ENCODE measurements at regions not wholly inside any gene's neighbourhood (a gene's known extent, or its start where the extent isn't known, plus 50 kb on each side); places are given as distances from the start of the nearest gene placed in this dataset.

- Histone ChIP-seq H3K4me2 (ENCODE audit: insufficient read depth, insufficient read length, low read length) (no peak overlapping the region), H3K4me1 (ENCODE audit: insufficient read depth, low read length) (peaks cover 2% of the 10 kb centered on the region), H3K56ac (ENCODE audit: insufficient read length, low read depth, low read length) (no peak overlapping the region), H3K9me3 (ENCODE audit: control insufficient read depth, low read depth, low read length) (no peaks in the 10 kb centered on the region), H3K4ac (ENCODE audit: low read depth, low read length) (no peak overlapping the region), H3K14ac (ENCODE audit: insufficient read depth, low read length) (no peak overlapping the region), H2BK5ac (ENCODE audit: insufficient read length, low read length) (no peak overlapping the region), H2BK120ac (ENCODE audit: low read depth, low read length, poor library complexity, severe bottlenecking) (no peak overlapping the region), H3K9ac (ENCODE audit: extremely low read depth, insufficient read length, low read length) (no peak overlapping the region), H3K27ac (ENCODE audit: insufficient read length, low read depth, low read length) (no peak overlapping the region), H2BK12ac (ENCODE audit: insufficient read length, low read depth, low read length) (no peak overlapping the region), H4K20me1 (ENCODE audit: control insufficient read depth, insufficient read depth, insufficient read length) (no peaks in the 10 kb centered on the region), H3K79me2 (ENCODE audit: insufficient read depth, low read length) (no peaks in the 10 kb centered on the region), H2AFZ (ENCODE audit: low read length) (no peak overlapping the region), H2BK15ac (ENCODE audit: low read depth, low read length) (no peak overlapping the region), H3K23ac (ENCODE audit: insufficient read length, low read depth, low read length) (no peak overlapping the region), H3K23me2 (ENCODE audit: insufficient read length, low read depth, low read length, poor library complexity, severe bottlenecking) (no peaks in the 10 kb centered on the region), H3K27me3 (ENCODE audit: insufficient read depth, low read length) (no peaks in the 10 kb centered on the region), H2BK20ac (ENCODE audit: low read depth, low read length, poor library complexity, severe bottlenecking) (no peak overlapping the region), H3K18ac (ENCODE audit: insufficient read length, low read depth, low read length) (no peak overlapping the region), H2AK5ac (ENCODE audit: insufficient read length, low read length) (no peak overlapping the region), H3K79me1 (ENCODE audit: insufficient read depth, low read depth, low read length, poor library complexity, severe bottlenecking) (no peaks in the 10 kb centered on the region), H4K5ac (ENCODE audit: insufficient read length, low read depth, low read length) (no peak overlapping the region), H3T11ph (ENCODE audit: low read length) (no peak overlapping the region), H4K8ac (replicated peaks; ENCODE audit: insufficient read length, low read depth, low read length) (no peak overlapping the region), H4K91ac (ENCODE audit: insufficient read length, low read depth, low read length) (no peak overlapping the region)
- Mint-ChIP-seq H3K36me3 (ENCODE audit: insufficient read depth in 1 of 3, low read depth in 3 of 3) (peaks cover 0 to 3% (median 0%) of the 10 kb centered on the region in 3 experiments; a peak in 1 of 7 replicates), H3K27ac (peak overlapping the region; percentile 18 to 78 (median 47); a peak in 2 of 7 replicates), H3K4me3 (peak overlapping the region in 1 of 2 experiments; percentile 57; a peak in 2 of 5 replicates), H3K9me3 (no peaks in the 10 kb centered on the region; a peak in 3 of 5 replicates), H3K4me1 (peaks cover 41 to 59% of the 10 kb centered on the region in 2 experiments), H3K27me3 (ENCODE audit: low read depth) (no peaks in the 10 kb centered on the region; the same call in 1 of the 2 replicates)
- no peak for TF ChIP-seq CTCF (conservative IDR thresholded peaks at IDR 0.05)
- no CpG with 5 or more reads among the region's 8 CpGs for WGBS (ENCODE audit: extremely low coverage, insufficient read length, low lambda C conversion rate)
- DNase-seq: peak; percentile 79
These were observed 131.1 kb upstream of the NSMCE3 start for GRCh38 chr15:29400701-29401100.

All from H9 (cell line).